SK-N-SH (cell line): ENCODE measurements at regions not wholly inside any gene's neighbourhood (a gene's known extent, or its start where the extent isn't known, plus 50 kb on each side); places are given as distances from the start of the nearest gene placed in this dataset.

Experiments used
- CTCF ChIP-seq: fragments of 200-600 bp; sonication (generic); IDR thresholded peaks from 2 replicates; pipeline ENCODE4 v1.6.1; 2017; ENCODE audit warnings: antibody characterized with exemption, mild to moderate bottlenecking, moderate library complexity
- ELF1 ChIP-seq: IDR thresholded peaks from 2 replicates; pipeline ENCODE4 v1.4.0; 2012
- EZH2phosphoT487 ChIP-seq: fragments of 200-600 bp; sonication (generic); IDR thresholded peaks from 2 replicates; pipeline ENCODE4 v1.6.1; 2017; ENCODE audit warnings: low read depth, mixed run types, mild to moderate bottlenecking, antibody characterized with exemption, moderate library complexity, borderline replicate concordance
- FOXJ3 ChIP-seq: sonication (generic); formaldehyde crosslinking; IDR thresholded peaks from 2 replicates; pipeline ENCODE4 v1.5.1; 2020; ENCODE audit warnings: mild to moderate bottlenecking, missing genetic modification reagents
- FOXM1 ChIP-seq: IDR thresholded peaks from 2 replicates; pipeline ENCODE4 v1.4.0; 2012; ENCODE audit warnings: low read depth, mild to moderate bottlenecking
- IRF3 ChIP-seq: fragments of 150-350 bp; IDR thresholded peaks from 2 replicates; pipeline ENCODE4 v1.6.1; 2016; ENCODE audit warnings: mild to moderate bottlenecking, low read depth, low read length
- JUND ChIP-seq: IDR thresholded peaks from 2 replicates; pipeline ENCODE4 v1.4.0; 2012
- POLR2AphosphoS5 ChIP-seq: IDR thresholded peaks from 2 replicates; pipeline ENCODE4 v1.6.1; 2012; ENCODE audit warnings: low read depth, low read length
- RAD21 ChIP-seq: IDR thresholded peaks from 2 replicates; pipeline ENCODE4 v1.6.1; 2012; ENCODE audit warnings: mild to moderate bottlenecking, low read length
- SIN3A ChIP-seq: IDR thresholded peaks from 2 replicates; pipeline ENCODE4 v1.6.1; 2012; ENCODE audit warnings: low read depth, mild to moderate bottlenecking, low read length, moderate library complexity, borderline replicate concordance
- SMC3 ChIP-seq: IDR thresholded peaks from 2 replicates; pipeline ENCODE4 v1.6.1; 2012; ENCODE audit warnings: low read depth, low read length, improper control_type of control experiment
- TF ChIP-seq, protein P1 (sequence below): fragments of 150-350 bp; IDR thresholded peaks from 2 replicates; pipeline ENCODE4 v1.6.1; 2017; ENCODE audit warnings: antibody characterized with exemption, low read length, low read depth, borderline replicate concordance
- TF ChIP-seq, protein P2 (sequence below): IDR thresholded peaks from 2 replicates; pipeline ENCODE4 v1.6.1; 2012; ENCODE audit warnings: mild to moderate bottlenecking, low read depth, low read length, moderate library complexity
- TF ChIP-seq, protein P3 (sequence below): IDR thresholded peaks from 2 replicates; pipeline ENCODE4 v1.4.0; 2012; ENCODE audit warnings: low read depth, borderline replicate concordance

DNA sequence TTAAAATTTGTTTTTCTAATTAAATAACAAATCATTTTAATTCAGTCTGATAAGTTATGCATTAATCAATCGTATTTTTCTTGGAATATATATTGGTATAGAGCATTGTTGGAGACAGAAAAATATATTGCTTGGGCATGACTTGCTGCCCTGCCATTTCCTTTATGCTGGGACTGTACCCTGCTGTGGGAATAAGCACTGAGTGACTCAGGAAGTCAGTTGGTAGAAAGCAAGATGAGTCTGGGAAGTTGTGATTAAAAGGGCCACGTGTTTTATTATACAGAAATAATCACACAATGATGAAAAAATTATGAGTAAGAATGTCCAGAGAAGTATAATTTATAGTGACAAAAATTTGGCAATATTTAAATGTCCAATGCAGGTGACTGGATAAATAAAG lies 139.5 kb downstream of the KIF18A start:
- TF ChIP-seq RAD21 (no peak), FOXM1 (no peak), EZH2phosphoT487 (no peak), CTCF (no peak), IRF3 (no peak), POLR2AphosphoS5 (no peak), FOXJ3 (CRISPR knock-in tag) (no peak), JUND (no peak), ELF1 (no peak), SIN3A (no peak), SMC3 (no peak)
- TF ChIP-seq, protein P1, sequence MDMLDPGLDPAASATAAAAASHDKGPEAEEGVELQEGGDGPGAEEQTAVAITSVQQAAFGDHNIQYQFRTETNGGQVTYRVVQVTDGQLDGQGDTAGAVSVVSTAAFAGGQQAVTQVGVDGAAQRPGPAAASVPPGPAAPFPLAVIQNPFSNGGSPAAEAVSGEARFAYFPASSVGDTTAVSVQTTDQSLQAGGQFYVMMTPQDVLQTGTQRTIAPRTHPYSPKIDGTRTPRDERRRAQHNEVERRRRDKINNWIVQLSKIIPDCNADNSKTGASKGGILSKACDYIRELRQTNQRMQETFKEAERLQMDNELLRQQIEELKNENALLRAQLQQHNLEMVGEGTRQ = no peak
- TF ChIP-seq, protein P2, sequence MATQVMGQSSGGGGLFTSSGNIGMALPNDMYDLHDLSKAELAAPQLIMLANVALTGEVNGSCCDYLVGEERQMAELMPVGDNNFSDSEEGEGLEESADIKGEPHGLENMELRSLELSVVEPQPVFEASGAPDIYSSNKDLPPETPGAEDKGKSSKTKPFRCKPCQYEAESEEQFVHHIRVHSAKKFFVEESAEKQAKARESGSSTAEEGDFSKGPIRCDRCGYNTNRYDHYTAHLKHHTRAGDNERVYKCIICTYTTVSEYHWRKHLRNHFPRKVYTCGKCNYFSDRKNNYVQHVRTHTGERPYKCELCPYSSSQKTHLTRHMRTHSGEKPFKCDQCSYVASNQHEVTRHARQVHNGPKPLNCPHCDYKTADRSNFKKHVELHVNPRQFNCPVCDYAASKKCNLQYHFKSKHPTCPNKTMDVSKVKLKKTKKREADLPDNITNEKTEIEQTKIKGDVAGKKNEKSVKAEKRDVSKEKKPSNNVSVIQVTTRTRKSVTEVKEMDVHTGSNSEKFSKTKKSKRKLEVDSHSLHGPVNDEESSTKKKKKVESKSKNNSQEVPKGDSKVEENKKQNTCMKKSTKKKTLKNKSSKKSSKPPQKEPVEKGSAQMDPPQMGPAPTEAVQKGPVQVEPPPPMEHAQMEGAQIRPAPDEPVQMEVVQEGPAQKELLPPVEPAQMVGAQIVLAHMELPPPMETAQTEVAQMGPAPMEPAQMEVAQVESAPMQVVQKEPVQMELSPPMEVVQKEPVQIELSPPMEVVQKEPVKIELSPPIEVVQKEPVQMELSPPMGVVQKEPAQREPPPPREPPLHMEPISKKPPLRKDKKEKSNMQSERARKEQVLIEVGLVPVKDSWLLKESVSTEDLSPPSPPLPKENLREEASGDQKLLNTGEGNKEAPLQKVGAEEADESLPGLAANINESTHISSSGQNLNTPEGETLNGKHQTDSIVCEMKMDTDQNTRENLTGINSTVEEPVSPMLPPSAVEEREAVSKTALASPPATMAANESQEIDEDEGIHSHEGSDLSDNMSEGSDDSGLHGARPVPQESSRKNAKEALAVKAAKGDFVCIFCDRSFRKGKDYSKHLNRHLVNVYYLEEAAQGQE = no peak
- TF ChIP-seq, protein P3, sequence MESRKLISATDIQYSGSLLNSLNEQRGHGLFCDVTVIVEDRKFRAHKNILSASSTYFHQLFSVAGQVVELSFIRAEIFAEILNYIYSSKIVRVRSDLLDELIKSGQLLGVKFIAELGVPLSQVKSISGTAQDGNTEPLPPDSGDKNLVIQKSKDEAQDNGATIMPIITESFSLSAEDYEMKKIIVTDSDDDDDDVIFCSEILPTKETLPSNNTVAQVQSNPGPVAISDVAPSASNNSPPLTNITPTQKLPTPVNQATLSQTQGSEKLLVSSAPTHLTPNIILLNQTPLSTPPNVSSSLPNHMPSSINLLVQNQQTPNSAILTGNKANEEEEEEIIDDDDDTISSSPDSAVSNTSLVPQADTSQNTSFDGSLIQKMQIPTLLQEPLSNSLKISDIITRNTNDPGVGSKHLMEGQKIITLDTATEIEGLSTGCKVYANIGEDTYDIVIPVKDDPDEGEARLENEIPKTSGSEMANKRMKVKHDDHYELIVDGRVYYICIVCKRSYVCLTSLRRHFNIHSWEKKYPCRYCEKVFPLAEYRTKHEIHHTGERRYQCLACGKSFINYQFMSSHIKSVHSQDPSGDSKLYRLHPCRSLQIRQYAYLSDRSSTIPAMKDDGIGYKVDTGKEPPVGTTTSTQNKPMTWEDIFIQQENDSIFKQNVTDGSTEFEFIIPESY = no peak
